SK-N-SH (cell line): ENCODE measurements at regions not wholly inside any gene's neighbourhood (a gene's known extent, or its start where the extent isn't known, plus 50 kb on each side); places are given as distances from the start of the nearest gene placed in this dataset.

Experiments
- CTCF ChIP-seq: fragments of 200-600 bp; sonication (generic); IDR thresholded peaks from 2 replicates; pipeline ENCODE4 v1.6.1; 2017; ENCODE audit warnings: antibody characterized with exemption, mild to moderate bottlenecking, moderate library complexity
- ELF1 ChIP-seq: IDR thresholded peaks from 2 replicates; pipeline ENCODE4 v1.4.0; 2012
- EP300 ChIP-seq, 2 experiments: IDR thresholded peaks; 2 replicates each; pipeline versions ENCODE4 v1.4.0 to v1.6.1; 2012; ENCODE audit warnings: borderline replicate concordance in 1 of 2, low read depth in 1 of 2, low read length in 1 of 2
- EZH2phosphoT487 ChIP-seq: fragments of 200-600 bp; sonication (generic); IDR thresholded peaks from 2 replicates; pipeline ENCODE4 v1.6.1; 2017; ENCODE audit warnings: low read depth, mixed run types, mild to moderate bottlenecking, antibody characterized with exemption, moderate library complexity, borderline replicate concordance
- MAX ChIP-seq: IDR thresholded peaks from 2 replicates; pipeline ENCODE4 v1.4.0; 2012; ENCODE audit warnings: low read depth
- POLR2AphosphoS5 ChIP-seq: IDR thresholded peaks from 2 replicates; pipeline ENCODE4 v1.6.1; 2012; ENCODE audit warnings: low read depth, low read length
- RAD21 ChIP-seq: IDR thresholded peaks from 2 replicates; pipeline ENCODE4 v1.6.1; 2012; ENCODE audit warnings: mild to moderate bottlenecking, low read length
- REST ChIP-seq: IDR thresholded peaks from 2 replicates; pipeline ENCODE4 v1.6.1; 2012; ENCODE audit warnings: mild to moderate bottlenecking, low read depth, low read length, moderate library complexity
- SMC3 ChIP-seq: IDR thresholded peaks from 2 replicates; pipeline ENCODE4 v1.6.1; 2012; ENCODE audit warnings: low read depth, low read length, improper control_type of control experiment
- TAF1 ChIP-seq: IDR thresholded peaks from 2 replicates; pipeline ENCODE4 v1.6.1; 2012; ENCODE audit warnings: low read depth, mild to moderate bottlenecking, low read length, moderate library complexity, borderline replicate concordance
- TCF12 ChIP-seq: IDR thresholded peaks from 2 replicates; pipeline ENCODE4 v1.4.0; 2012
- USF2 ChIP-seq: fragments of 150-350 bp; IDR thresholded peaks from 2 replicates; pipeline ENCODE4 v1.6.1; 2017; ENCODE audit warnings: antibody characterized with exemption, low read length, low read depth, borderline replicate concordance
- YY1 ChIP-seq: IDR thresholded peaks from 2 replicates; pipeline ENCODE4 v1.4.0; 2012; ENCODE audit warnings: low read depth, mild to moderate bottlenecking

- TF ChIP-seq CTCF (no peak), TAF1 (no peak), TCF12 (no peak), YY1 (no peak), EZH2phosphoT487 (no peak), ELF1 (no peak), MAX (no peak), RAD21 (no peak), POLR2AphosphoS5 (no peak), USF2 (no peak), REST (no peak), SMC3 (no peak), EP300 (IDR thresholded peaks at IDR 0.05; ENCODE audit: borderline replicate concordance in 1 of 2, low read depth in 1 of 2, low read length in 1 of 2) (no peak)
These were observed 903.7 kb upstream of the USP15 start for GRCh38 chr12:61356485-61356884.
